K562 (cell line): ENCODE measurements at regions not wholly inside any gene's neighbourhood (a gene's known extent, or its start where the extent isn't known, plus 50 kb on each side); places are given as distances from the start of the nearest gene placed in this dataset.

Experiments
- ASH1L ChIP-seq: fragments of 450-650 bp; IDR thresholded peaks from 2 replicates; pipeline ENCODE4 v1.6.1; 2018; ENCODE audit warnings: borderline replicate concordance, mild to moderate bottlenecking, low read depth; ENCODE audit not compliant: partially characterized antibody
- CREM ChIP-seq: IDR thresholded peaks from 2 replicates; pipeline ENCODE4 v1.6.1; 2014; ENCODE audit warnings: antibody characterized with exemption, low read depth
- DMBX1 ChIP-seq: fragments of 250-450 bp; sonication (Bioruptor Pico); IDR thresholded peaks from 2 replicates; pipeline ENCODE4 v1.8.0; 2022; ENCODE audit warnings: inconsistent platforms, mild to moderate bottlenecking, moderate library complexity, borderline replicate concordance
- FOXK2 ChIP-seq, 2 experiments: fragments of 450-650 bp; IDR thresholded peaks in 1 of 2; conservative IDR thresholded peaks in 1 of 2; 2 replicates each; pipeline ENCODE4 v1.6.1; 2016; ENCODE audit warnings: low read depth in 2 of 2, mild to moderate bottlenecking in 1 of 2
- GATAD2B ChIP-seq: fragments of 450-650 bp; IDR thresholded peaks from 2 replicates; pipeline ENCODE4 v1.6.1; 2017; ENCODE audit warnings: mild to moderate bottlenecking, borderline replicate concordance
- HMGN3 ChIP-seq: IDR thresholded peaks from 2 replicates; pipeline ENCODE4 v1.6.1; 2011; ENCODE audit warnings: borderline replicate concordance, low read depth, mild to moderate bottlenecking, mixed read lengths, low read length; ENCODE audit not compliant: insufficient read length; ENCODE audit errors: extremely low read depth
- MCM5 ChIP-seq: fragments of 450-650 bp; IDR thresholded peaks from 2 replicates; pipeline ENCODE4 v1.6.1; 2016; ENCODE audit warnings: low read depth
- MEIS2 ChIP-seq: fragments of 450-650 bp; IDR thresholded peaks from 2 replicates; pipeline ENCODE4 v1.6.1; 2014; ENCODE audit warnings: mild to moderate bottlenecking; ENCODE audit not compliant: partially characterized antibody
- MYC ChIP-seq, 2 experiments: fragments of 250-450 bp in 1 of 2; sonication (Bioruptor Pico) in 1 of 2; IDR thresholded peaks; 2 replicates each; pipeline versions ENCODE4 v1.5.1 to v1.6.1; 2012 to 2021; ENCODE audit warnings: low read depth in 2 of 2, borderline replicate concordance in 1 of 2, improper control_type of control experiment in 1 of 2, low read length in 1 of 2, mild to moderate bottlenecking in 1 of 2, moderate library complexity in 1 of 2
- POLR2B ChIP-seq: fragments of 450-650 bp; IDR thresholded peaks from 2 replicates; pipeline ENCODE4 v1.6.1; 2018; ENCODE audit warnings: low read depth; ENCODE audit not compliant: partially characterized antibody
- SETDB1 ChIP-seq: IDR thresholded peaks from one replicate; pipeline ENCODE4 v1.6.1; 2012; ENCODE audit warnings: low read length, control low read depth, inconsistent platforms
- ZNF224 ChIP-seq: sonication (generic); formaldehyde crosslinking; IDR thresholded peaks from 2 replicates; pipeline ENCODE4 v1.8.0; 2022; ENCODE audit warnings: mild to moderate bottlenecking, missing genetic modification reagents
- ZNF561 ChIP-seq: fragments of 450-650 bp; formaldehyde crosslinking; conservative IDR thresholded peaks from 2 replicates; pipeline ENCODE4 v1.4.0; 2020; ENCODE audit warnings: mild to moderate bottlenecking, moderate library complexity
- TF ChIP-seq, protein P1 (sequence below), 2 experiments: fragments of 150-350 bp in 1 of 2; IDR thresholded peaks; 2 replicates each; pipeline ENCODE4 v1.6.1; 2012 to 2016; ENCODE audit warnings: low read depth in 2 of 2, low read length in 2 of 2, mild to moderate bottlenecking in 1 of 2, moderate library complexity in 1 of 2
- TF ChIP-seq, protein P2 (sequence below): fragments of 250-450 bp; sonication (Bioruptor Pico); IDR thresholded peaks from 2 replicates; pipeline ENCODE4 v1.5.0; 2021

DNA sequence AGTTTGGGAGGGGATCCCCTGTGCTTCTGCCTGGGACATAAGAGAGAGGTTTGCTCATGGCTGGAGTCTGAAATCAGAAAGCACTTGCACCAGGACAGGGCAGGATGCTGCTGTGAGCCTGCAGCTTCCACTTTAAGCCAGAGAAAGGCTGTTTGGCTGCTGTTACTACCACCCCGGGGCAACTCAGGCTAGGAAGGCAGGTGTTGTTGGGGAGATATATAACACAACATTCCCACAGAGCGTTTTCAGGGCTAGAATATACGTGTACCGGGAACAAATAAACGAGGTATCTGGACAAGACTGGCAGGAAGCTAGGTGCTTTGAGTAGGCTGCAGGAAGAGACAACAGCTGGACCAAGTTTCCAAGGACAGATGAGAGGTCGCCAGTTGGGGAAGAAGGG lies 313.3 kb upstream of the CCL2 start (continued):
- TF ChIP-seq SETDB1 (no peak), MEIS2 (no peak), ZNF561 (CRISPR knock-in tag) (no peak), ASH1L (no peak), DMBX1 (CRISPR knock-in tag) (no peak), MCM5 (no peak), ZNF224 (CRISPR knock-in tag) (no peak), CREM (no peak), HMGN3 (no peak), FOXK2 (conservative IDR thresholded peaks at IDR 0.05 in 1 of 2, IDR thresholded peaks at IDR 0.05 in 1 of 2; ENCODE audit: low read depth in 2 of 2) (no peak), GATAD2B (no peak), POLR2B (no peak), MYC (IDR thresholded peaks at IDR 0.05; ENCODE audit: low read depth, low read length) (no peak), MYC (CRISPR knock-in tag; IDR thresholded peaks at IDR 0.05; ENCODE audit: borderline replicate concordance, low read depth) (no peak)
- TF ChIP-seq, protein P1, sequence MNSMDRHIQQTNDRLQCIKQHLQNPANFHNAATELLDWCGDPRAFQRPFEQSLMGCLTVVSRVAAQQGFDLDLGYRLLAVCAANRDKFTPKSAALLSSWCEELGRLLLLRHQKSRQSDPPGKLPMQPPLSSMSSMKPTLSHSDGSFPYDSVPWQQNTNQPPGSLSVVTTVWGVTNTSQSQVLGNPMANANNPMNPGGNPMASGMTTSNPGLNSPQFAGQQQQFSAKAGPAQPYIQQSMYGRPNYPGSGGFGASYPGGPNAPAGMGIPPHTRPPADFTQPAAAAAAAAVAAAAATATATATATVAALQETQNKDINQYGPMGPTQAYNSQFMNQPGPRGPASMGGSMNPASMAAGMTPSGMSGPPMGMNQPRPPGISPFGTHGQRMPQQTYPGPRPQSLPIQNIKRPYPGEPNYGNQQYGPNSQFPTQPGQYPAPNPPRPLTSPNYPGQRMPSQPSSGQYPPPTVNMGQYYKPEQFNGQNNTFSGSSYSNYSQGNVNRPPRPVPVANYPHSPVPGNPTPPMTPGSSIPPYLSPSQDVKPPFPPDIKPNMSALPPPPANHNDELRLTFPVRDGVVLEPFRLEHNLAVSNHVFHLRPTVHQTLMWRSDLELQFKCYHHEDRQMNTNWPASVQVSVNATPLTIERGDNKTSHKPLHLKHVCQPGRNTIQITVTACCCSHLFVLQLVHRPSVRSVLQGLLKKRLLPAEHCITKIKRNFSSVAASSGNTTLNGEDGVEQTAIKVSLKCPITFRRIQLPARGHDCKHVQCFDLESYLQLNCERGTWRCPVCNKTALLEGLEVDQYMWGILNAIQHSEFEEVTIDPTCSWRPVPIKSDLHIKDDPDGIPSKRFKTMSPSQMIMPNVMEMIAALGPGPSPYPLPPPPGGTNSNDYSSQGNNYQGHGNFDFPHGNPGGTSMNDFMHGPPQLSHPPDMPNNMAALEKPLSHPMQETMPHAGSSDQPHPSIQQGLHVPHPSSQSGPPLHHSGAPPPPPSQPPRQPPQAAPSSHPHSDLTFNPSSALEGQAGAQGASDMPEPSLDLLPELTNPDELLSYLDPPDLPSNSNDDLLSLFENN (IDR thresholded peaks at IDR 0.05; ENCODE audit: low read depth in 2 of 2, low read length in 2 of 2) = no peak
- TF ChIP-seq, protein P2, sequence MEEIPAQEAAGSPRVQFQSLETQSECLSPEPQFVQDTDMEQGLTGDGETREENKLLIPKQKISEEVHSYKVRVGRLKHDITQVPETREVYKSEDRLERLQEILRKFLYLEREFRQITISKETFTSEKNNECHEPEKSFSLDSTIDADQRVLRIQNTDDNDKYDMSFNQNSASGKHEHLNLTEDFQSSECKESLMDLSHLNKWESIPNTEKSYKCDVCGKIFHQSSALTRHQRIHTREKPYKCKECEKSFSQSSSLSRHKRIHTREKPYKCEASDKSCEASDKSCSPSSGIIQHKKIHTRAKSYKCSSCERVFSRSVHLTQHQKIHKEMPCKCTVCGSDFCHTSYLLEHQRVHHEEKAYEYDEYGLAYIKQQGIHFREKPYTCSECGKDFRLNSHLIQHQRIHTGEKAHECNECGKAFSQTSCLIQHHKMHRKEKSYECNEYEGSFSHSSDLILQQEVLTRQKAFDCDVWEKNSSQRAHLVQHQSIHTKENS (CRISPR knock-in tag) = no peak
